Loucy (cell line): ENCODE measurements at regions not wholly inside any gene's neighbourhood (a gene's known extent, or its start where the extent isn't known, plus 50 kb on each side); places are given as distances from the start of the nearest gene placed in this dataset.

ENCODE experiments used
- H2AFZ ChIP-seq: fragments of 200-600 bp; sonication (generic); 2 replicates; pipeline ENCODE4 v1.6.0; 2016; ENCODE audit warnings: antibody characterized with exemption, mild to moderate bottlenecking, low read length, moderate library complexity
- H3F3A ChIP-seq: fragments of 200-600 bp; 2 replicates; pipeline ENCODE4 v1.6.0; 2016; ENCODE audit warnings: antibody characterized with exemption, low read depth, mild to moderate bottlenecking
- H3K27me3 ChIP-seq: fragments of 200-600 bp; sonication (generic); 2 replicates; pipeline ENCODE4 v1.6.1; 2014; ENCODE audit warnings: low read length, mild to moderate bottlenecking; ENCODE audit not compliant: insufficient read depth, poor library complexity, severe bottlenecking
- H3K36me3 ChIP-seq: fragments of 200-600 bp; sonication (generic); 2 replicates; pipeline ENCODE4 v1.6.1; 2016; ENCODE audit warnings: low read length; ENCODE audit not compliant: insufficient read depth
- H3K4me1 ChIP-seq: fragments of 200-600 bp; sonication (generic); 2 replicates; pipeline ENCODE4 v1.5.1; 2014; ENCODE audit warnings: low read length, mild to moderate bottlenecking; ENCODE audit not compliant: insufficient read depth, poor library complexity, severe bottlenecking
- H3K4me2 ChIP-seq: fragments of 200-600 bp; sonication (generic); 2 replicates; pipeline ENCODE4 v1.6.0; 2014; ENCODE audit warnings: antibody characterized with exemption, low read length, low read depth, mild to moderate bottlenecking; ENCODE audit not compliant: poor library complexity, severe bottlenecking
- H3K4me3 ChIP-seq: fragments of 200-600 bp; sonication (generic); 2 replicates; pipeline ENCODE4 v1.5.1; 2014; ENCODE audit warnings: low read length, mild to moderate bottlenecking, mixed read lengths; ENCODE audit not compliant: poor library complexity, severe bottlenecking
- H3K79me2 ChIP-seq: fragments of 200-600 bp; sonication (generic); 2 replicates; pipeline ENCODE4 v1.6.1; 2014; ENCODE audit warnings: low read length; ENCODE audit not compliant: insufficient read depth
- H3K9ac ChIP-seq: fragments of 200-600 bp; sonication (generic); 2 replicates; pipeline ENCODE4 v1.6.0; 2014; ENCODE audit warnings: mild to moderate bottlenecking, low read depth, low read length, moderate library complexity; ENCODE audit not compliant: poor library complexity, severe bottlenecking
- H3K9me2 ChIP-seq: fragments of 200-600 bp; sonication (generic); replicated peaks from 2 replicates; pipeline ENCODE4 v1.6.1; 2016; ENCODE audit warnings: low read depth, low read length, mixed read lengths
- H3K9me3 ChIP-seq: fragments of 200-600 bp; sonication (generic); 2 replicates; pipeline ENCODE4 v1.6.1; 2014; ENCODE audit warnings: mild to moderate bottlenecking, antibody characterized with exemption, low read length, low read depth; ENCODE audit not compliant: insufficient read depth
- H4K20me1 ChIP-seq: fragments of 200-600 bp; sonication (generic); 2 replicates; pipeline ENCODE4 v1.6.0; 2014; ENCODE audit warnings: antibody characterized with exemption, low read length, mild to moderate bottlenecking; ENCODE audit not compliant: insufficient read depth, poor library complexity, severe bottlenecking
- CTCF ChIP-seq: fragments of 200-600 bp; sonication (generic); conservative IDR thresholded peaks from 2 replicates; pipeline ENCODE4 v1.5.1; 2014; ENCODE audit warnings: mild to moderate bottlenecking, antibody characterized with exemption, low read length
- EZH2phosphoT487 ChIP-seq: fragments of 200-600 bp; IDR thresholded peaks from 2 replicates; pipeline ENCODE4 v1.6.1; 2018; ENCODE audit warnings: antibody characterized with exemption, mild to moderate bottlenecking, moderate library complexity, borderline replicate concordance

GRCh38 chr14:40887912-40888311 is 718.8 kb upstream of the LRFN5 start:
- H3K4me2 ChIP-seq, result no peak overlapping the region
- TF ChIP-seq EZH2phosphoT487 (no peak), CTCF (no peak)
- H4K20me1 ChIP-seq, result no peaks in the 10 kb centered on the region
- no peaks in the 10 kb centered on the region for H3K9me3 ChIP-seq
- no peaks in the 10 kb centered on the region for H3K27me3 ChIP-seq
- H3K9me2 ChIP-seq, result no peaks in the 10 kb centered on the region
- no peaks in the 10 kb centered on the region for H3K36me3 ChIP-seq
- no peaks in the 10 kb centered on the region for H3F3A ChIP-seq
- H3K4me1 ChIP-seq, result no peaks in the 10 kb centered on the region
- no peak overlapping the region for H3K4me3 ChIP-seq
- no peaks in the 10 kb centered on the region for H3K79me2 ChIP-seq
- H3K9ac ChIP-seq, result no peak overlapping the region
- H2AFZ ChIP-seq, result no peak overlapping the region

GRCh38 chr14:40870252-40870651 is 736.4 kb upstream of the LRFN5 start:
- Histone ChIP-seq H3K9me2 (no peaks in the 10 kb centered on the region), H3K4me3 (no peak overlapping the region), H3K4me2 (no peak overlapping the region), H4K20me1 (no peaks in the 10 kb centered on the region), H3K36me3 (no peaks in the 10 kb centered on the region), H3K9me3 (no peaks in the 10 kb centered on the region), H3K4me1 (no peaks in the 10 kb centered on the region), H3K9ac (no peak overlapping the region), H2AFZ (no peak overlapping the region), H3K79me2 (no peaks in the 10 kb centered on the region), H3F3A (no peaks in the 10 kb centered on the region), H3K27me3 (no peaks in the 10 kb centered on the region)
- no peak for TF ChIP-seq CTCF
- no peak for TF ChIP-seq EZH2phosphoT487

- Histone ChIP-seq H3F3A (no peaks in the 10 kb centered on the region), H3K9me2 (no peaks in the 10 kb centered on the region), H3K4me2 (no peak overlapping the region), H2AFZ (no peak overlapping the region), H3K9ac (no peak overlapping the region), H3K9me3 (no peaks in the 10 kb centered on the region), H3K4me1 (no peaks in the 10 kb centered on the region), H3K27me3 (no peaks in the 10 kb centered on the region), H4K20me1 (no peaks in the 10 kb centered on the region), H3K36me3 (no peaks in the 10 kb centered on the region), H3K79me2 (no peaks in the 10 kb centered on the region), H3K4me3 (no peak overlapping the region)
- no peak for TF ChIP-seq EZH2phosphoT487
- no peak for TF ChIP-seq CTCF
Observed at GRCh38 chr14:40859055-40859454, 747.6 kb upstream of the LRFN5 start.
